ENCODE measurements at regions not wholly inside any gene's neighbourhood (a gene's known extent, or its start where the extent isn't known, plus 50 kb on each side); places are given as distances from the start of the nearest gene placed in this dataset.
A peak's percentile ranks its signal among the peaks of the same experiment; 100 is the strongest.

- Histone ChIP-seq H2BK12ac (ENCODE audit: insufficient read length, low read depth, low read length) (no peak overlapping the region), H2BK120ac (ENCODE audit: low read depth, low read length, poor library complexity, severe bottlenecking) (no peak overlapping the region), H4K5ac (ENCODE audit: insufficient read length, low read depth, low read length) (no peak overlapping the region), H3K4me1 (ENCODE audit: insufficient read depth, low read length) (no peaks in the 10 kb centered on the region), H3T11ph (ENCODE audit: low read length) (no peak overlapping the region), H3K27me3 (ENCODE audit: insufficient read depth, low read length) (no peaks in the 10 kb centered on the region), H3K79me2 (ENCODE audit: insufficient read depth, low read length) (no peaks in the 10 kb centered on the region), H4K8ac (replicated peaks; ENCODE audit: insufficient read length, low read depth, low read length) (no peak overlapping the region), H3K4me2 (ENCODE audit: insufficient read depth, insufficient read length, low read length) (no peak overlapping the region), H2BK15ac (ENCODE audit: low read depth, low read length) (no peak overlapping the region), H2BK20ac (ENCODE audit: low read depth, low read length, poor library complexity, severe bottlenecking) (no peak overlapping the region), H3K9ac (ENCODE audit: extremely low read depth, insufficient read length, low read length) (no peak overlapping the region), H3K14ac (ENCODE audit: insufficient read depth, low read length) (no peak overlapping the region), H2AK5ac (ENCODE audit: insufficient read length, low read length) (no peak overlapping the region), H3K56ac (ENCODE audit: insufficient read length, low read depth, low read length) (no peak overlapping the region), H3K79me1 (ENCODE audit: insufficient read depth, low read depth, low read length, poor library complexity, severe bottlenecking) (no peaks in the 10 kb centered on the region), H2AFZ (ENCODE audit: low read length) (no peak overlapping the region), H3K23me2 (ENCODE audit: insufficient read length, low read depth, low read length, poor library complexity, severe bottlenecking) (no peaks in the 10 kb centered on the region), H4K20me1 (ENCODE audit: control insufficient read depth, insufficient read depth, insufficient read length) (no peaks in the 10 kb centered on the region), H3K4ac (ENCODE audit: low read depth, low read length) (no peak overlapping the region), H2BK5ac (ENCODE audit: insufficient read length, low read length) (no peak overlapping the region), H3K9me3 (ENCODE audit: control insufficient read depth, low read depth, low read length) (no peaks in the 10 kb centered on the region), H3K18ac (ENCODE audit: insufficient read length, low read depth, low read length) (no peak overlapping the region), H3K27ac (ENCODE audit: insufficient read length, low read depth, low read length) (no peak overlapping the region), H3K23ac (ENCODE audit: insufficient read length, low read depth, low read length) (no peak overlapping the region), H4K91ac (ENCODE audit: insufficient read length, low read depth, low read length) (no peak overlapping the region)
- no peak for DNase-seq
- TF ChIP-seq, protein P1, sequence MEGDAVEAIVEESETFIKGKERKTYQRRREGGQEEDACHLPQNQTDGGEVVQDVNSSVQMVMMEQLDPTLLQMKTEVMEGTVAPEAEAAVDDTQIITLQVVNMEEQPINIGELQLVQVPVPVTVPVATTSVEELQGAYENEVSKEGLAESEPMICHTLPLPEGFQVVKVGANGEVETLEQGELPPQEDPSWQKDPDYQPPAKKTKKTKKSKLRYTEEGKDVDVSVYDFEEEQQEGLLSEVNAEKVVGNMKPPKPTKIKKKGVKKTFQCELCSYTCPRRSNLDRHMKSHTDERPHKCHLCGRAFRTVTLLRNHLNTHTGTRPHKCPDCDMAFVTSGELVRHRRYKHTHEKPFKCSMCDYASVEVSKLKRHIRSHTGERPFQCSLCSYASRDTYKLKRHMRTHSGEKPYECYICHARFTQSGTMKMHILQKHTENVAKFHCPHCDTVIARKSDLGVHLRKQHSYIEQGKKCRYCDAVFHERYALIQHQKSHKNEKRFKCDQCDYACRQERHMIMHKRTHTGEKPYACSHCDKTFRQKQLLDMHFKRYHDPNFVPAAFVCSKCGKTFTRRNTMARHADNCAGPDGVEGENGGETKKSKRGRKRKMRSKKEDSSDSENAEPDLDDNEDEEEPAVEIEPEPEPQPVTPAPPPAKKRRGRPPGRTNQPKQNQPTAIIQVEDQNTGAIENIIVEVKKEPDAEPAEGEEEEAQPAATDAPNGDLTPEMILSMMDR (conservative IDR thresholded peaks at IDR 0.05) = no peak
- Mint-ChIP-seq H3K36me3 (ENCODE audit: insufficient read depth in 1 of 3, low read depth in 3 of 3) (no peaks in the 10 kb centered on the region), H3K27me3 (ENCODE audit: low read depth) (no peaks in the 10 kb centered on the region), H3K4me1 (no peaks in the 10 kb centered on the region), H3K4me3 (no peak overlapping the region), H3K9me3 (no peaks in the 10 kb centered on the region; a peak in 1 of 5 replicates), H3K27ac (peak overlapping the region in 1 of 3 experiments; percentile 9; a peak in 1 of 7 replicates)
- no CpG with 5 or more reads among the region's 1 CpG for WGBS (ENCODE audit: extremely low coverage, insufficient read length, low lambda C conversion rate)
Measured at GRCh38 chr13:61712621-61713020, 297.0 kb upstream of the PCDH20 start.
